HG02870 (cell line): ENCODE measurements at regions not wholly inside any gene's neighbourhood (a gene's known extent, or its start where the extent isn't known, plus 50 kb on each side); places are given as distances from the start of the nearest gene placed in this dataset.

ENCODE experiments used
- ATAC-seq: cut with Tn5 transposase; IDR thresholded peaks from one replicate; pipeline ENCODE4 v1.9.1; 2021; ENCODE audit warnings: mild to moderate bottlenecking, moderate library complexity; ENCODE audit not compliant: unreplicated experiment

GRCh38 chr16:48838349-48838748 is 228.4 kb upstream of the N4BP1 start:
- ATAC-seq = no peak

GRCh38 chr16:48836636-48837035 is 226.7 kb upstream of the N4BP1 start:
- ATAC-seq = no peak

GRCh38 chr16:48836067-48836466 is 226.1 kb upstream of the N4BP1 start:
- ATAC-seq = no peak

- no peak for ATAC-seq
These were observed 224.6 kb upstream of the N4BP1 start for GRCh38 chr16:48834576-48834975.

- no peak for ATAC-seq
These were observed 223.5 kb upstream of the N4BP1 start for GRCh38 chr16:48833461-48833860.

- no peak for ATAC-seq
These were observed 221.2 kb upstream of the N4BP1 start for GRCh38 chr16:48831076-48831722.

- ATAC-seq = no peak
These were observed 219.6 kb upstream of the N4BP1 start for GRCh38 chr16:48829336-48830310.

GRCh38 chr16:48824271-48824670 is 214.3 kb upstream of the N4BP1 start:
- ATAC-seq = no peak

GRCh38 chr16:48822431-48822830 is 212.5 kb upstream of the N4BP1 start:
- no peak for ATAC-seq

- ATAC-seq = no peak
These were observed 210.4 kb upstream of the N4BP1 start for GRCh38 chr16:48820379-48820778.

- no peak for ATAC-seq
These were observed 208.3 kb upstream of the N4BP1 start for GRCh38 chr16:48818257-48818656.

- ATAC-seq = no peak
These were observed 207.1 kb upstream of the N4BP1 start for GRCh38 chr16:48817032-48817431.

- no peak for ATAC-seq
These were observed 206.4 kb upstream of the N4BP1 start for GRCh38 chr16:48816393-48816792.

GRCh38 chr16:48814994-48815393 is 205.0 kb upstream of the N4BP1 start:
- no peak for ATAC-seq

GRCh38 chr16:48813485-48813884 is 203.5 kb upstream of the N4BP1 start:
- no peak for ATAC-seq

- no peak for ATAC-seq
These were observed 202.9 kb upstream of the N4BP1 start for GRCh38 chr16:48812856-48813255.

GRCh38 chr16:48811478-48811877 is 201.5 kb upstream of the N4BP1 start:
- no peak for ATAC-seq

- no peak for ATAC-seq
These were observed 200.9 kb upstream of the N4BP1 start for GRCh38 chr16:48810803-48811453.

- ATAC-seq = no peak
These were observed 200.4 kb upstream of the N4BP1 start for GRCh38 chr16:48810436-48810802.

GRCh38 chr16:48790151-48790550 is 180.2 kb upstream of the N4BP1 start:
- ATAC-seq = no peak

GRCh38 chr16:48788475-48788874 is 178.5 kb upstream of the N4BP1 start:
- no peak for ATAC-seq

GRCh38 chr16:48745541-48745940 is 135.6 kb upstream of the N4BP1 start:
- no peak for ATAC-seq
